DMS153 treated with DMSO at 0.1 percent for 48 hours (cell line): ENCODE measurements at regions not wholly inside any gene's neighbourhood (a gene's known extent, or its start where the extent isn't known, plus 50 kb on each side); places are given as distances from the start of the nearest gene placed in this dataset.
"Not testable (repeated sequence)": the region's sequence is repeated elsewhere in the genome, so short reads cannot be mapped to it uniquely, and the experiment has no call there.

ENCODE experiments used
- DNase-seq: peaks from one replicate; lab custom pipeline; 2025; ENCODE audit not compliant: unreplicated experiment; lab: John Stamatoyannopoulos, UW

GRCh38 chr2:144027593-144027992 is 492.3 kb downstream of the ZEB2 start:
- no peak for DNase-seq

- no peak for DNase-seq
Observed at GRCh38 chr2:144026753-144027152, 493.2 kb downstream of the ZEB2 start.

GRCh38 chr2:144020047-144020446 is 499.9 kb downstream of the ZEB2 start:
- DNase-seq, result no peak

GRCh38 chr2:144015655-144016245 is 504.2 kb downstream of the ZEB2 start:
- no peak for DNase-seq

- no peak for DNase-seq
Observed at GRCh38 chr2:144015036-144015435, 504.9 kb downstream of the ZEB2 start.

GRCh38 chr2:144014103-144014502 is 505.8 kb downstream of the ZEB2 start:
- no peak for DNase-seq

- DNase-seq, result no peak
Observed at GRCh38 chr2:144012304-144012703, 507.6 kb downstream of the ZEB2 start.

GRCh38 chr2:144011553-144011952 is 508.4 kb downstream of the ZEB2 start:
- no peak for DNase-seq

GRCh38 chr2:144011098-144011497 is 508.8 kb downstream of the ZEB2 start:
- DNase-seq, result no peak

GRCh38 chr2:144010096-144010836 is 509.7 kb downstream of the ZEB2 start:
- DNase-seq, result no peak

- DNase-seq, result no peak
Observed at GRCh38 chr2:144006139-144006538, 513.8 kb downstream of the ZEB2 start.

- DNase-seq, result no peak
Observed at GRCh38 chr2:144004742-144005141, 515.2 kb downstream of the ZEB2 start.

GRCh38 chr2:144003460-144004075 is 516.4 kb downstream of the ZEB2 start:
- no peak for DNase-seq

GRCh38 chr2:143996974-143997373 is 522.9 kb downstream of the ZEB2 start:
- DNase-seq, result no peak

- no peak for DNase-seq
Observed at GRCh38 chr2:143994961-143995360, 525.0 kb downstream of the ZEB2 start.

- DNase-seq, result not testable (repeated sequence)
Observed at GRCh38 chr2:143991596-143991995, 528.3 kb downstream of the ZEB2 start.

- no peak for DNase-seq
Observed at GRCh38 chr2:143988082-143988481, 531.8 kb downstream of the ZEB2 start.

GRCh38 chr2:143981428-143981827 is 538.5 kb downstream of the ZEB2 start:
- no peak for DNase-seq

GRCh38 chr2:143977356-143977755 is 542.6 kb downstream of the ZEB2 start:
- no peak for DNase-seq

- DNase-seq, result no peak
Observed at GRCh38 chr2:143975216-143975615, 544.7 kb downstream of the ZEB2 start.

- no peak for DNase-seq
Observed at GRCh38 chr2:143974262-143974661, 545.7 kb downstream of the ZEB2 start.

- DNase-seq, result no peak
Observed at GRCh38 chr2:143968860-143969259, 551.1 kb downstream of the ZEB2 start.
